Nephron progenitor cell (in vitro differentiated cells): ENCODE measurements at regions not wholly inside any gene's neighbourhood (a gene's known extent, or its start where the extent isn't known, plus 50 kb on each side); places are given as distances from the start of the nearest gene placed in this dataset.

Experiments used
- DNase-seq: peaks from one replicate; pipeline ENCODE4 v3.0.0; 2021
- H3K27ac Mint-ChIP-seq: 2 replicates; pipeline ENCODE4 v1.8.0; 2021; ENCODE audit warnings: mild to moderate bottlenecking, moderate library complexity, mixed read lengths
- H3K27me3 Mint-ChIP-seq: 2 replicates; pipeline ENCODE4 v1.8.0; 2021; ENCODE audit warnings: mild to moderate bottlenecking, low read depth, mixed read lengths; ENCODE audit not compliant: poor library complexity
- H3K36me3 Mint-ChIP-seq: 2 replicates; pipeline ENCODE4 v1.8.0; 2021; ENCODE audit warnings: low read depth, mixed read lengths
- H3K4me1 Mint-ChIP-seq: 2 replicates; pipeline ENCODE4 v1.8.0; 2021; ENCODE audit warnings: mixed read lengths
- H3K4me3 Mint-ChIP-seq: 2 replicates; pipeline ENCODE4 v1.8.0; 2021; ENCODE audit warnings: mild to moderate bottlenecking, moderate library complexity, mixed read lengths
- H3K9me3 Mint-ChIP-seq: 2 replicates; pipeline ENCODE4 v1.8.0; 2021; ENCODE audit warnings: mild to moderate bottlenecking, moderate library complexity, mixed read lengths
- TF ChIP-seq, protein P1 (sequence below): fragments of 200-600 bp; sonication (generic); IDR thresholded peaks from 2 replicates; pipeline ENCODE4 v1.5.0; 2021; ENCODE audit warnings: antibody characterized with exemption

DNA sequence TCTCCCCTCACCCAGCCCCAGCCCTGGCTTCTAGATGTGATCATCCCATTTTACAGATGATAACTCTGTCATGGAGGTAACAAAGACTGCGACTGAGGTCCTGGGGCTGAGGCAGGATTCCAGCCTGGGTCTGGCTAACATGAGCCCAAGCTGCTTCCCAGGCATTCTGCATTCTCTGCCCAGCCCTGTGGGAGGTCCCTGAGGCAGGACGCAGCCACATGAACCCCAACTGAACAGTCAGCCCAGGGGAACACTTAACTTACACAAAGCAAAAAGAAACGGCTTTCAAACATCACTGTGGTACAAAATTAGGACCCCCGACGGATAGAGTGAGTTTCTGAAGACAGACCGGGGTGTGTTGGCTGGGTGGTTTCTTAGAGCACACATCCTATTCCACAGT is 135.3 kb downstream of the ACKR3 start:
- no peaks in the 10 kb centered on the region for H3K9me3 Mint-ChIP-seq
- TF ChIP-seq, protein P1, sequence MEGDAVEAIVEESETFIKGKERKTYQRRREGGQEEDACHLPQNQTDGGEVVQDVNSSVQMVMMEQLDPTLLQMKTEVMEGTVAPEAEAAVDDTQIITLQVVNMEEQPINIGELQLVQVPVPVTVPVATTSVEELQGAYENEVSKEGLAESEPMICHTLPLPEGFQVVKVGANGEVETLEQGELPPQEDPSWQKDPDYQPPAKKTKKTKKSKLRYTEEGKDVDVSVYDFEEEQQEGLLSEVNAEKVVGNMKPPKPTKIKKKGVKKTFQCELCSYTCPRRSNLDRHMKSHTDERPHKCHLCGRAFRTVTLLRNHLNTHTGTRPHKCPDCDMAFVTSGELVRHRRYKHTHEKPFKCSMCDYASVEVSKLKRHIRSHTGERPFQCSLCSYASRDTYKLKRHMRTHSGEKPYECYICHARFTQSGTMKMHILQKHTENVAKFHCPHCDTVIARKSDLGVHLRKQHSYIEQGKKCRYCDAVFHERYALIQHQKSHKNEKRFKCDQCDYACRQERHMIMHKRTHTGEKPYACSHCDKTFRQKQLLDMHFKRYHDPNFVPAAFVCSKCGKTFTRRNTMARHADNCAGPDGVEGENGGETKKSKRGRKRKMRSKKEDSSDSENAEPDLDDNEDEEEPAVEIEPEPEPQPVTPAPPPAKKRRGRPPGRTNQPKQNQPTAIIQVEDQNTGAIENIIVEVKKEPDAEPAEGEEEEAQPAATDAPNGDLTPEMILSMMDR: no peak
- H3K36me3 Mint-ChIP-seq: no peaks in the 10 kb centered on the region
- peaks cover 12% of the 10 kb centered on the region for H3K4me1 Mint-ChIP-seq
- H3K27ac Mint-ChIP-seq: no peak overlapping the region
- H3K4me3 Mint-ChIP-seq: no peak overlapping the region
- no peak for DNase-seq
- peaks cover 32% of the 10 kb centered on the region for H3K27me3 Mint-ChIP-seq

DNA sequence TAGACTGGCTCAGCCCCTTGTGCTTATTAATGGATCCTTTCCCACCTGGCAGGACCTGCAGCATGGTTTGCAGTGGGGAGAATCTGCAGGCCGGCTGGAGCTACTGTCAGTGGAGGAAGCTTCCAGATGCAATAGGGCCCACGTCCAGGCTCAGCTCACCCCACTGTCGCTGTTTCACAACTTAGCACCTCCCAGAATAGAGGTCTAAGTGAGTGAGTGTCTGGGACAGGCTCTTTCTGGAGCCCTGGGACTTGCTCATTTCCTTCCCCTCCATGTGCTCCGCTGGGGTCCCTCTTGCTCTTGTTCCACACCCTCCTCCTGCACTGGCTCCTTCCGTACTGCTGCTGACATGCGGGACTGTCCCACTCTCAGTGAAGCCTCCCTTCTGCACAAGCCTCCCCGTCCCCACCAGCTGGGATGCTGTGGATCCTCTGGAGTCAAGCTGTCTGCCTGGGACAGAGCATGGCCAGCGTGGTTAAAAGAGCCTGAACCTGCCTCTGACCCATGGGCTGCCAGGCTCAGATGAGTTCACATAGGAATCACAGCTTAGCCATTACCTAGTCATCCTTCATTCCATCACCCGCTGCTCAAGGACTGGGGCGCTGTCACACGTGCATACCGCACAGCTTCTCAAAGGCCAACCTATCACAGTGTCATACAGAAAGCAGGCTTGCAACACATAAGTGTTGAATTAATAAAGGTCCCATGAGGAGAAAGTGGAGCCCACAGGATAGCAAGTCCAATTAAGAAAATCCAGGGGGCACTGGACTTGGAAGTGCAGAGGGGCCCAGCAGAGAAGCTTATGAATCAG is 135.9 kb downstream of the ACKR3 start:
- Mint-ChIP-seq H3K9me3 (no peaks in the 10 kb centered on the region), H3K27me3 (peaks cover 32% of the 10 kb centered on the region), H3K27ac (no peak overlapping the region), H3K4me3 (no peak overlapping the region), H3K4me1 (peaks cover 12% of the 10 kb centered on the region), H3K36me3 (no peaks in the 10 kb centered on the region)
- no peak for DNase-seq
- TF ChIP-seq, protein P1: no peak

- Mint-ChIP-seq H3K27ac (no peak overlapping the region), H3K36me3 (no peaks in the 10 kb centered on the region), H3K4me1 (peaks cover 12% of the 10 kb centered on the region), H3K9me3 (no peaks in the 10 kb centered on the region), H3K4me3 (no peak overlapping the region), H3K27me3 (peaks cover 28% of the 10 kb centered on the region)
- DNase-seq: no peak
- TF ChIP-seq, protein P1: no peak
These were observed 136.7 kb downstream of the ACKR3 start for GRCh38 chr2:236706288-236706687.

GRCh38 chr2:236706803-236707202 is 137.2 kb downstream of the ACKR3 start:
- TF ChIP-seq, protein P1: no peak
- no peak for DNase-seq
- peaks cover 13% of the 10 kb centered on the region for H3K4me1 Mint-ChIP-seq
- no peaks in the 10 kb centered on the region for H3K9me3 Mint-ChIP-seq
- H3K27me3 Mint-ChIP-seq: peaks cover 28% of the 10 kb centered on the region
- H3K4me3 Mint-ChIP-seq: no peak overlapping the region
- H3K36me3 Mint-ChIP-seq: no peaks in the 10 kb centered on the region
- H3K27ac Mint-ChIP-seq: no peak overlapping the region

DNA sequence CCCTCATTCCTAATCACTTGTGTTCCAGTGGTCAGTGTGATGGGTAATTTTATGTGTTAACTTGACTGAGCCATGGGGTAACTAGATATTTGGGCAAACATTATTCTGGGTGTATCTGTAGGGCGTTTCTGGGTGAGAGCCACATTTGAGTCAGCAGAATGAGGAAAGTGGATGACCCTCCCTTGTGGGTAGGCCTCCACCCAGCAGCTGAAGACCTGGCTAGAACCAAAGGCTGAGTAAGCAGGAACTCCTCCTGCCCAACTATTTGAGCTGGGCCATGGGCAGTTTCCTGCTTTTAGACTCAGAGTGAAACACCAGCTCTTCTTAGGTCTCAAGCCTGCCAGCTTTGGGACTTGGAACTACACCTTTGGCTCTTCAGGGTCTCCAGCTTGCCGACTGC is 141.8 kb downstream of the ACKR3 start:
- H3K4me1 Mint-ChIP-seq: peaks cover 54% of the 10 kb centered on the region
- TF ChIP-seq, protein P1: no peak

GRCh38 chr2:236712304-236712703 is 142.7 kb downstream of the ACKR3 start:
- Mint-ChIP-seq H3K27me3 (peaks cover 33% of the 10 kb centered on the region), H3K9me3 (no peaks in the 10 kb centered on the region), H3K27ac (no peak overlapping the region), H3K4me1 (peaks cover 55% of the 10 kb centered on the region), H3K36me3 (no peaks in the 10 kb centered on the region), H3K4me3 (no peak overlapping the region)
- TF ChIP-seq, protein P1: no peak
- DNase-seq: no peak

More for the DNA sequence above, 141.8 kb downstream of the ACKR3 start:
- Mint-ChIP-seq H3K36me3 (no peaks in the 10 kb centered on the region), H3K27ac (no peak overlapping the region), H3K27me3 (peaks cover 38% of the 10 kb centered on the region), H3K4me3 (no peak overlapping the region), H3K9me3 (no peaks in the 10 kb centered on the region)
- DNase-seq: no peak
